DND-41 (cell line): ENCODE measurements at regions not wholly inside any gene's neighbourhood (a gene's known extent, or its start where the extent isn't known, plus 50 kb on each side); places are given as distances from the start of the nearest gene placed in this dataset.

Experiments used
- EZH2 ChIP-seq: IDR thresholded peaks from 3 replicates; pipeline ENCODE4 v1.6.1; 2012; ENCODE audit warnings: borderline replicate concordance, low read depth, mild to moderate bottlenecking, moderate library complexity, low read length, inconsistent platforms; ENCODE audit not compliant: severe bottlenecking
- TF ChIP-seq, protein P1 (sequence below): IDR thresholded peaks from 2 replicates; pipeline ENCODE4 v1.5.1; 2012; ENCODE audit warnings: borderline replicate concordance, low read length, moderate library complexity, mild to moderate bottlenecking; ENCODE audit not compliant: poor library complexity, severe bottlenecking; ENCODE audit errors: extremely low read depth

GRCh38 chr12:60266381-60266852 lies 670.6 kb downstream of the SLC16A7 start:
- TF ChIP-seq, protein P1, sequence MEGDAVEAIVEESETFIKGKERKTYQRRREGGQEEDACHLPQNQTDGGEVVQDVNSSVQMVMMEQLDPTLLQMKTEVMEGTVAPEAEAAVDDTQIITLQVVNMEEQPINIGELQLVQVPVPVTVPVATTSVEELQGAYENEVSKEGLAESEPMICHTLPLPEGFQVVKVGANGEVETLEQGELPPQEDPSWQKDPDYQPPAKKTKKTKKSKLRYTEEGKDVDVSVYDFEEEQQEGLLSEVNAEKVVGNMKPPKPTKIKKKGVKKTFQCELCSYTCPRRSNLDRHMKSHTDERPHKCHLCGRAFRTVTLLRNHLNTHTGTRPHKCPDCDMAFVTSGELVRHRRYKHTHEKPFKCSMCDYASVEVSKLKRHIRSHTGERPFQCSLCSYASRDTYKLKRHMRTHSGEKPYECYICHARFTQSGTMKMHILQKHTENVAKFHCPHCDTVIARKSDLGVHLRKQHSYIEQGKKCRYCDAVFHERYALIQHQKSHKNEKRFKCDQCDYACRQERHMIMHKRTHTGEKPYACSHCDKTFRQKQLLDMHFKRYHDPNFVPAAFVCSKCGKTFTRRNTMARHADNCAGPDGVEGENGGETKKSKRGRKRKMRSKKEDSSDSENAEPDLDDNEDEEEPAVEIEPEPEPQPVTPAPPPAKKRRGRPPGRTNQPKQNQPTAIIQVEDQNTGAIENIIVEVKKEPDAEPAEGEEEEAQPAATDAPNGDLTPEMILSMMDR = no peak
- TF ChIP-seq EZH2 = no peak
